ENCODE measurements at regions not wholly inside any gene's neighbourhood (a gene's known extent, or its start where the extent isn't known, plus 50 kb on each side); places are given as distances from the start of the nearest gene placed in this dataset.
A peak's percentile ranks its signal among the peaks of the same experiment; 100 is the strongest.

GRCh38 chr15:38667890-38668850 is 103.6 kb upstream of the RASGRP1 start:
- Histone ChIP-seq H3K27ac (ENCODE audit: low read depth, low read length) (no peak overlapping the region), H3K79me2 (ENCODE audit: control insufficient read depth, low read length) (no peaks in the 10 kb centered on the region), H3K27me3 (ENCODE audit: control insufficient read depth, low read length) (no peaks in the 10 kb centered on the region), H3K4me3 (ENCODE audit: low read length) (no peak overlapping the region), H3K9me2 (replicated peaks; ENCODE audit: control insufficient read depth, low read length) (no peaks in the 10 kb centered on the region), H3K9me3 (ENCODE audit: control insufficient read depth, insufficient read depth, low read length) (no peaks in the 10 kb centered on the region), H3K4me1 (ENCODE audit: control insufficient read depth, low read length) (peaks cover 58% of the 10 kb centered on the region), H3F3A (ENCODE audit: control insufficient read depth, insufficient read depth) (no peaks in the 10 kb centered on the region), H3K4me2 (ENCODE audit: low read length) (no peak overlapping the region), H3K36me3 (ENCODE audit: control insufficient read depth, low read length) (no peaks in the 10 kb centered on the region), H4K20me1 (ENCODE audit: control insufficient read depth, insufficient read depth, low read depth, low read length) (no peaks in the 10 kb centered on the region)
- TF ChIP-seq EZH2phosphoT487 (IDR thresholded peaks at IDR 0.05; ENCODE audit: borderline replicate concordance, low read length): no peak
- no peak for TF ChIP-seq CTCF (IDR thresholded peaks at IDR 0.05; ENCODE audit: low read depth, low read length, poor library complexity, severe bottlenecking)

- H3K27ac ChIP-seq (ENCODE audit: low read depth, low read length): no peak overlapping the region
- no peaks in the 10 kb centered on the region for H3K36me3 ChIP-seq (ENCODE audit: control insufficient read depth, low read length)
- no peaks in the 10 kb centered on the region for H3K9me2 ChIP-seq (replicated peaks; ENCODE audit: control insufficient read depth, low read length)
- H3K27me3 ChIP-seq (ENCODE audit: control insufficient read depth, low read length): no peaks in the 10 kb centered on the region
- H3F3A ChIP-seq (ENCODE audit: control insufficient read depth, insufficient read depth): no peaks in the 10 kb centered on the region
- no peaks in the 10 kb centered on the region for H3K9me3 ChIP-seq (ENCODE audit: control insufficient read depth, insufficient read depth, low read length)
- no peak overlapping the region for H3K4me3 ChIP-seq (ENCODE audit: low read length)
- peaks cover 63% of the 10 kb centered on the region for H3K4me1 ChIP-seq (ENCODE audit: control insufficient read depth, low read length)
- no peak overlapping the region for H3K4me2 ChIP-seq (ENCODE audit: low read length)
- no peaks in the 10 kb centered on the region for H3K79me2 ChIP-seq (ENCODE audit: control insufficient read depth, low read length)
- H4K20me1 ChIP-seq (ENCODE audit: control insufficient read depth, insufficient read depth, low read depth, low read length): no peaks in the 10 kb centered on the region
- no peak for TF ChIP-seq EZH2phosphoT487 (IDR thresholded peaks at IDR 0.05; ENCODE audit: borderline replicate concordance, low read length)
- TF ChIP-seq CTCF (IDR thresholded peaks at IDR 0.05; ENCODE audit: low read depth, low read length, poor library complexity, severe bottlenecking): no peak
Measured at GRCh38 chr15:38668898-38669391, 104.3 kb upstream of the RASGRP1 start.

GRCh38 chr15:38670128-38671005 is 105.8 kb upstream of the RASGRP1 start:
- Histone ChIP-seq H3K9me2 (replicated peaks; ENCODE audit: control insufficient read depth, low read length) (no peaks in the 10 kb centered on the region), H3K4me3 (ENCODE audit: low read length) (peak overlapping the region; percentile 47), H3K27ac (ENCODE audit: low read depth, low read length) (peak overlapping the region; percentile 25), H3K9me3 (ENCODE audit: control insufficient read depth, insufficient read depth, low read length) (no peaks in the 10 kb centered on the region), H3F3A (ENCODE audit: control insufficient read depth, insufficient read depth) (no peaks in the 10 kb centered on the region), H3K27me3 (ENCODE audit: control insufficient read depth, low read length) (no peaks in the 10 kb centered on the region), H3K79me2 (ENCODE audit: control insufficient read depth, low read length) (no peaks in the 10 kb centered on the region), H4K20me1 (ENCODE audit: control insufficient read depth, insufficient read depth, low read depth, low read length) (no peaks in the 10 kb centered on the region), H3K4me1 (ENCODE audit: control insufficient read depth, low read length) (peaks cover 77% of the 10 kb centered on the region), H3K36me3 (ENCODE audit: control insufficient read depth, low read length) (no peaks in the 10 kb centered on the region), H3K4me2 (ENCODE audit: low read length) (peak overlapping the region; percentile 52)
- TF ChIP-seq EZH2phosphoT487 (IDR thresholded peaks at IDR 0.05; ENCODE audit: borderline replicate concordance, low read length) (no peak), CTCF (IDR thresholded peaks at IDR 0.05; ENCODE audit: low read depth, low read length, poor library complexity, severe bottlenecking) (no peak)
